Activated gamma-delta T cell (primary cell): ENCODE measurements at regions not wholly inside any gene's neighbourhood (a gene's known extent, or its start where the extent isn't known, plus 50 kb on each side); places are given as distances from the start of the nearest gene placed in this dataset.
A peak's percentile ranks its signal among the peaks of the same experiment; 100 is the strongest.

ENCODE experiments used
- DNase-seq: peaks from one replicate; lab custom pipeline; 2025; lab: John Stamatoyannopoulos, UW

DNA sequence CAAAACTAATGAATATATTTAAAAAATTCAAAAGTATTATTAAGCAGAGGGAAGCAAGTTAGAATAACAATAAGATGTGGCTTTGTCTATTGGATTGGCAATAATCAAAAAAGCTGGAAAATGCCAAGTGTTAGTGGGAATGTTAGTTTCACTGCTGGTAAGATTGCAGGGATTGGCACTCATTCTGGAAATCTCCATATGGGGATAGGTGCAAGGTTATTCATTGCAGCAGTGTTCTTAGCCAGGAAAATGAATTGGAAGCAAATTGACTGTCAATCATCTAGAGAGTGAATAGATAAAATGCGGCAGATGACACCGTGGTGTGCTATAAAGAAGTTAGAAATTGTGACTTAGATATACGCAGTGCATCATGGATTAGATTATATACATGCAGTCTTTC lies 1615.5 kb upstream of the PCDH7 start:
- DNase-seq = no peak

DNA sequence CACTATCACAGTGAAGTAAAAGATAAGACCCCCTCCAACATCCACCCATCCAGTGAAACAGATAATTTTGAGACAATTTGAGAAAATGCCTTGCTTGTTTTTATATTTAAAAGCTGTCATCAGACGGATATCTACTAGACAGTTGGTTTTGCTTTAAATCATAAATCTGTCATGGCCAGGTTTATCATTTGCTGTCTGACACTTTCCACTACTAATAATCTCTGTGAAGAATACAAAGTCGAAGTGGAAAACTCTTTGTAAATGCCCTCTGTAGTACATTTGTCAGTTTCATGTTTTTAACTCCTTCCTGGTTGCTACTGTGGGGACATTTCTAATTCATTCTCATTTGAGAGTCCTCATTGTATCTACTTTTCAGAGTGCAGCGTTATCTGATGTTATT lies 1606.2 kb upstream of the PCDH7 start:
- no peak for DNase-seq

DNA sequence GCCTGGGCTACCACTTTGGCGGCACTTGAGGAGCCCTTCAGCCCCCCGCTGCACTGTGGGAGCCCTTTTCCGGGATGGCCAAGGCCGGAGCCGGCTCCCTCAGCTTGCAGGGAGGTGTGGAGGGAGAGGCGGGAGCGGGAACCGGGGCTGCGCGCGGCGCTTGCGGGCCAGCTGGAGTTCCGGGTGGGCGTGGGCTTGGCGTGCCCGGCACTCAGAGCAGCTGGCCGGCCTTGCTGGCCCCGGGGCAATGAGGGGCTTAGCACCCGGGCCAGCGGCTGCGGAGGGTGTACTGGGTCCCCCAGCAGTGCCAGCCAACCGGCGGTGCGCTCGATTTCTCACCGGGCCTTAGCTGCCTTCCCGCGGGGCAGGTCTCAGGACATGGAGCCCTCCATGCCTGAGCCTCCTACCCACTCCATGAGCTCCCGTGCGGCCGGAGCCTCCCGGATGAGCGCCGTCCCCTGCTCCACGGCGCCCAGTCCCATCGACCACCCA lies 1602.9 kb upstream of the PCDH7 start:
- peak; percentile 7 for DNase-seq

DNA sequence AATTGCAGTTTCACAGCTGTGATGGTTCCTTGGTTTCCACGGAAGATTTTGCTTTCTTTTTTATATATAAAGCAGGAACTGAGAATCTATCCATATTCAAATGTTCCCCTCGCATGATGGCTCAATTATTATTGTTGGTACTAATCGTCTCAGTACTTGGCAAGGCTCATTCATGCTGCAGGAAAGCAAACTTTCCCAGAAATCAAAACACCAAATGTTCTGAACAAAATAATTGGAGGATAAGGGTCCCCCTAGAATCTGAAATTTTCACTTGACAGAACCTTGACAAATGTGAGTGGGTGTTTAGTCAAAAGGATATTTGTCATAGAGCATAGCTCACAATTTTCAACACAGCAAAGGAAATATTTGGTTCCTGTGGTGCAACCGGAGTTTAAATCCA lies 1598.6 kb upstream of the PCDH7 start:
- no peak for DNase-seq

DNA sequence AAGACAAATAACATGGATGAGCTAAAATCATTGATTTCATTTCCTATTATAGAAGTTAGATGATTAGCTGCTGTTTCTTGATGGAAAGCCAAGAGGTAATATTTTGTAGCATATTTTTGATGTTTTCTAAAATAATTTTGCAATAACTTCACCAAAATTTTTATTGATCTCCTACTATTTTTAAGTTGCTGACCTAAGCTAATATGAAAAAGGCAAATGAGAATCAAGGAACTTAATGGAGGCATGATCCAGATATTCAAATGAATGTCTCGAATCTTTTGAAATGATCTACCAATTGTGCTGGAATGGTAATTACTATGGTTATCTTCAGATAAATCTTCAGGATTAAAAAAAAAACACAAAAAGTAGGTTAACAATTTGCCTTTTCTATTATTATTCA lies 1591.4 kb upstream of the PCDH7 start:
- no peak for DNase-seq

DNA sequence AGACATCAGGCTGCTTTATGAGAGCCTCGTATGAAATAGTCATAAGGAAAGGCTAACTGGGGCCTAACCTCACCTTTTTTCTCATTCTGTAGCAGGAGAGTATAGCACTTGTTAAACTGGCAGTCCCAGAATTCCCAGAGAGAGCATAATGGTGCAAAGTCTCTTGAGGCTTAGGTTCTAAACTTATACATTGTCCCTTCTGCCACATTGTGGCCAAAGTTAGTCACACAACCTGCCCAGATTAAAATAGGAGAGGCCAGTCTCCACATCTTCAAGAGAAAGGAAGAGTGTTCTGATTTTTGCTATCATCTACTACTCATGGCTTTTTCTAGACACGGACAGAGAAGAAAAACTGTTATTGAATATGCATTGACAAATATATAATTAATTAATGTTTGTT lies 1588.9 kb upstream of the PCDH7 start:
- DNase-seq = no peak

DNA sequence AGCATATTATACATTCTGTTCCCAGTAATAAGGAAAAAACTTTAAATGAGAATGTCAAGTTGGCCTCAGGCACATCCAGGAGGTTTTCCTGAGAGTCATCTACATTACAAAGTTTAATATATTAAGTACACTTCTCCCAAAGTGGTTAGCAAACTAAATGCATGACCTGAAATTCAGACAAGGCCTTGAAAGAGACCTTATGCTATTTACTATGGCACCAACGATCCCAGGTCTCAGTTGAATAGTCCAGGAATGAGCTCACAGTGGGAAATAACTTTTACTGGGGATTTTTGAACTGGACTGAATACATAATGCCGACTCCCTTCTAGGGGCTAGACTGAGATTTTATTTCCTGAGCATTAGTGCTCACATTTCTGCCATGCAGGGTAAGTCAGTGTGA lies 1577.5 kb upstream of the PCDH7 start:
- DNase-seq = no peak

DNA sequence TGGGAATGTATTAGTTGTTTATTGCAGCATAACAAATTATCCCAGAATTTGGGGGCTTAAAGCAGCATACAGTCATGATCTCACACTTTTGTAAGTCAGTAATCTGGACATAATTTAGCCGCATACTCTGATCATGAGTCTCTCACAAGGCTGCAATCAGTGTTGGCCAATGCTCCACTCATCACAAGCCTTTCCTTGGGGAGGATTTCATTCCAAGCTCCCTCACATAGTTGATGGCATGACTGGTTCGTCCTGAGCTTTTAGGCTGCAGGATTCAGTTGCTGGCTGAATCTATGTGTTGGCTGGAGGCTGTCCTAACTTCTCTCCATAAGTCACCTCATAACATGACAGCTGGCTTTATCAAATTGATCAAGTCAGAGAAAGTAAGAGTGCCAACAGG lies 1568.6 kb upstream of the PCDH7 start:
- no peak for DNase-seq

DNA sequence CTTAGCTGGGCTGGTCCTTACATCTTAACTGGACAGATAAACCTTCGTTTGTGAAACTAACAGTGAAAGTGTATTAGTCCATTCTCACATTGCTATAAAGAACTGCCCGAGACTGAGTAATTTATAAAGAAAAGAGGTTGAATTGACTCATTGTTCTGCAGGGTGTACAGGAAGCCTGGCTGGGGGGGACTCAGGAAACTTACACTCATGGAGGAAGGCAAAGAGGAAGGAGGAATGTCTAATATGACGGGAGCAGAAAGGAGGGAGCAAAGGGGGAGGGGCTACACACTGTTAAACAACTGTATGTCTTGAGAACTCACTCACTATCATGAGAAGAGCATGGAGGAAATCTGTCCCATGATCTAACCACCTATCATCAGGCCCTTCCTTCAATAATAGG lies 1566.5 kb upstream of the PCDH7 start:
- DNase-seq = no peak

DNA sequence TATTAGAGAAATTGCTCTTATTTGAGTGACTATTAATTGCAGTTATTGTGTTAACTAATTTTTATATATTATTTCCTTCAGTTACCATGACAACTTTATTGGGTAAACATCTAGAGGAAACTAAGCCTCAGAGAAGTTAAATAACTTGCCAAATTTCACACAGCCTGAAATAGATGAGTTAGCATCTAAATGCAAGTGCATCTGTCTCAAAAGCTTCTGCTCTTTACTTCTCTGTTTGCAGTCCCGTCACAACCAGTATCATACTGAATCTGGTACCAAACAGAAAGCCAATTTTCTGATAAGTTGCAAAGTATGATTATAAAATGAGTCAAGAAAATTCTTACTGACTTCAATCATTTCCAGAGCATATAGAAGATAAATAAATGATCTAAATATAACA lies 1544.9 kb upstream of the PCDH7 start:
- DNase-seq = no peak

DNA sequence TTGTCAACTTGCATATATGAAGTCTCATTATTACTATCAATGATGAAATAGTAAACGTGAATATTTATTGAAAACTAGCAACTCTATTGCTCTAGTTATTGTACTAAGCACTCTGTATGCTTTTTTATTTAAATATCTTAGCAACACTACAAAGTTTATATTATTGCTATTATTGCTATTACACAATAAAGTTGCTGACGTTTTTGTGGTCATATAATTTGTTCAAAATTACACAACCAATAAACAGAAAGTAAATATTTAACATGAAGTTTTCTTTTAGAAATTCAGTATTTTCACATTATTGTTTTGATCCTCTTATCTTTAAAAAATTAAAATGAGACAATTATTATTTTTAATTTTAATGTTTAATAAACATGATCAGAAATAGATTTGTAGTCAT lies 1521.1 kb upstream of the PCDH7 start:
- no peak for DNase-seq

DNA sequence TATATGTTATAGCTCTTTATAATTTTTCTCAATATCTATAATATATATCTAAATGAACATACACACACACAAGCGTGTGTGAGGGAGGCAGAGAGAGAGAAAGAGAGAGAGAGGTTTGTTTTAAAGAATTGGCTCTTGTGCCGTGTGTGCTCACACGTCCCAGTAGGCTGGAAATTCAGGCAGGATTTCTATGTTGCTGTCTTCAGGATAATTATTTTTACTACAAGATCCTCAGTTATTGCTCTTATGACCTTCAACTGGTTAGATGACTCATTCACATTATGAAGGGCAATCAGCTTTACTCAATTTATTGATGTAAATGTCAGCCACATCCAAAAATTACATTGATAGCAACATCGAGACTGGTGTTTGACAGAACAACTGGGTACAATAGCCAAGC lies 1520.7 kb upstream of the PCDH7 start:
- no peak for DNase-seq

DNA sequence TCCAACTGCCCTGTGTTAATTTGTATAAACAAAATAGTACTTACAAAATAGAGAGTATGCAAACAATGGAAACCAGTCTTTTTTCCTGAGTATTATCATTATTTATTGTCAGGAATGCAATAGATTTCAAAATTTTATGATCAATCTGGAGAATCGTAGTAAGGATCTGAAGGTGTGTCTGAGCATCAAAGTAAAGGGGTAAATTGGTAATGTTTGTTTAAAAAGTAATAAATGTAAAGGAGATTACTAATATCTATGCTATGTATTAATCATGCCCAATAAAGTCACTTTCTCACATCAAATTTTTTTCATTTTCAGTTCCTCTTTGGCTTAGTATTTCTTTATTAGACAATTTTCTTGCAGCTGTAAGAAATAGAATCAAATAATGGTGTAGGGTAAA lies 1507.1 kb upstream of the PCDH7 start:
- DNase-seq = no peak

DNA sequence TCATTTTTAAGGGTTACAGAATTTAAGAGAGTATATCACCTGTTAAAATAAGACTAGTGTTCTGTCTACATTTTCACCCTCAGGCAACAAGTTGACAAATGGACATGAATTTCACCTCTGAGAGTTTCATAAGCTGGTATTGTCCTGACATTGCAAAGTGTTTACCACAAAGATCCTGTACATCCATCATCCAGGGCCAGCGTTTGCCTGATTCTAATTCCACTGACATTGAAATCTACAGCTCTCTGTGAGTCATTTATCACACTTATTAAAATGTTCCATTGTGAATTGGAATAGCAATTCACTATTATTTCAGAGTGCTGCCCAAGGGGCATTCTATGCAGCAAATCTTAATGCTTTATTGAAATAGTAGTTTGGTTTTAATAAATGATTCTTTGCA lies 1499.4 kb upstream of the PCDH7 start:
- no peak for DNase-seq

DNA sequence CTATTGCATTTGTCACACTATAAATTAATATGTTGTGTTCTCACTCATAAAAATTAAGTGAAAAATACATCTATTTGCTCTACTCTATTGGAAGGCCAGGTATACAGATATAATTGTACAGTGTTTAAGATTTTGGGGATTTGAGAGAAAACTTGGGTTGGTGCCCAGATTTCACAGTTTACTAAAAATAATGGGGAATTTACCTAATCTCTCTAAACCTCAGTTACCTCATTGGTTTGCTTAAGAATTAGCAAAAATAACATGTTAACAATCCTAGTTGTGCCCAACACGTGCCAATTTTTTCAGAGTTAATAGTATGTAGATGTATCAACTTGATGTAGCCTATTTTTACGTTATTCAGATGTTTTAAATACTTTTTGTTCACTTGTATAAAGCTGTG lies 1495.3 kb upstream of the PCDH7 start:
- no peak for DNase-seq

DNA sequence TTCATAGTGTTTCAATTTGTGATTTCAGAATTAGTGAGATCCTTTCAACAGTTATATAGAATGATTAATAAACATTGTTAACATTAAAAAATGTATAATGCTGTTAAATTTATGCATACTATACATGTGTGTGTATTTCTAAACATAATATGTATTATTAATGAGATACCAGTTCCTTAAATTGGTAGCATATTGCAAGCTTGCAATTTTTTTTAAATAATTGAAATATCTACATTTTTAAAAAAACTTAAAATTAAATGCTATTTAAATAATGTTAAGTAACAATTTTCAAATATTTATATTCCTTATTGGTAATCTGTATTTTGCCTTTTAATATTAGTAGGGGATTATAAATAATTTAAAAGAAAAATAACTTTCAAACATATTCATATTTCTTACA lies 1479.5 kb upstream of the PCDH7 start:
- no peak for DNase-seq

DNA sequence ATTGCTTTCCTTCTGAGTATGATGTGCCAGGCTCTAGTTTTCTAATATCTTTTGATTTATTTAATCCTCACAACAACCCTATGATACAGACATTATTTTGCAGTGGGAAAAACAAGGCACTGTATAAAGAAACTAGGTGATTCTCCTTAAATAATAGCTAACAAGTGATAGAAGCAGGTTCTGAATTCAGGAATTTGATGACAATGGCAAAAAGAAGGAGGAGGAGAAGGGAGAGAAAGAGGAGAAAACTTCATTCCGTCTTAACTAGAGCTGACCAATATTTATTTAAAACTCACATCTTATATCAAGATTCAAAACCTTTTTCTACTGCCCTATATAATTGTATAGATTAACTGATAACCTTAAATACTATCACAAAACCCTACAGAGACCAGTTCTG lies 1477.1 kb upstream of the PCDH7 start:
- DNase-seq = no peak

DNA sequence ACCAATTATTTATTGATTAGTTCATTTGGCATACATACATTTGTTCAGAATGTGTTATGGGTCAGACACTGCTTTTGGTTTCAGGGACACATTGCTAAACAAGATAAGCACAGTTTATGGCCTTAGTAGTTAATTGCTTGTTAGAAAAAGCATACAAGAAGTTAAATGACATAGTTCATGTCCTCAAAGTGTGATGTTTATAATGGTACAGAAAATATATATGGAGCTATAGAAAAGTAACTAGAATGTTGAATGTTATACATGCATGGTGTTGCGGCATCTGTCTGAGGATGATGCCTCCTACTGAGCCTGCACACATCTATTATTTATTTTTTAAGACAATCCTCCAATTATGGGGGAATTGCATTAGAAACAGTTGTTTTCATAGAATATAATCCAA lies 1476.3 kb upstream of the PCDH7 start:
- DNase-seq = no peak

DNA sequence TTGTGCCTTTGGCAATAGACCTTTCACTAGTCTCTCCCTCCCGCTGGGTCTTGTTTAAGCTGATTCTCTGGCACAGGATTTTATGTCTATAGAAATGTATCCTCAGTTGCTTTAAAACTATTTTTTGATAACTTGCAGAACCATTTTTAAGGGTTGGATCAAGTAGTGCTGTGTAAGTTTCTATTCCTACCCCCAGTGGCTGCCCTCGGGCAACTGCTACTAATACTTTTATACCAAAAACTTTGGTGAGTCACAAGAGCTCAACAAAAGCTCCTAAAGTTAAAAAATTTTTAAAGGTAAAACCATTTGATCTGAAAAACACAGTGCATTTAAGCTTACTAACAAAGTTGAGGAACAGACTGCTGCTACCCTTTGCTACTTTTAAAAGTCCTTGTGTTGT lies 1460.6 kb upstream of the PCDH7 start:
- DNase-seq = no peak

DNA sequence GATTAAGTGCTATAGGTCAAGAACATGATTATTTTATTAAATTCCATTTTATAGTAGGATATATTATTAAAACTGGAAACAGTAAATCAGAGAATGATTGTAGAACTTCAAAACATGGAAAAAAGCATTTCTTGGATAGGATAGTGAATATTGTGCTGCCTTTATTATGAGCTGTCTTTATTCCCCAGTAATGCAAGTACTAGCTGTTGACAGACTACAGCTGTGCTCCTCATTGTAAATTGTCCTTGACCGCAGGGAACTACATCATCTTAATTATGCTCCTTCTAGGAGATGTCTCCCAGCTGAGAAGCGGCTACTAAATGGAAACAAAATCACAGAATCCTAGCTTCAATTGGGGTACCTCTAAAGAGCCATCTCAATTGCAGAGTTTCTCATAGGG lies 1457.2 kb upstream of the PCDH7 start:
- DNase-seq = no peak

DNA sequence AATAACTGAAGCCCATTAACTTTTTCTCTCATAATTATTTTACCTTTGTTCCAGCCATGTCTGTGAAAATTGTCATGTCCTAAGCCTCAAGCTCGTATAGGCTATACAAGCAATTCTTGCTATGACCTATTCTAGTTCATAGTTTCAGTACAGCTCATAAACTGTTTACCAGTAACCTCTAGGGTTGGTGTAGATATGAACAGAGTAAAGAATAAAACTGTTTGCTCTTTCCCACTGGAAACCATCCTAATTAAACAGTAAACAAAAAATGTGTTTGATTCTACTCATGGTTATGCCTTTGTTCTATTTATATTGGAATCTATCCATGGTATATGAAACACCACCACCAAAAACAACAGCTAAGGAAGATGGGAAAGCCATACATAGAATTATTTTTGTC lies 1444.0 kb upstream of the PCDH7 start:
- no peak for DNase-seq

DNA sequence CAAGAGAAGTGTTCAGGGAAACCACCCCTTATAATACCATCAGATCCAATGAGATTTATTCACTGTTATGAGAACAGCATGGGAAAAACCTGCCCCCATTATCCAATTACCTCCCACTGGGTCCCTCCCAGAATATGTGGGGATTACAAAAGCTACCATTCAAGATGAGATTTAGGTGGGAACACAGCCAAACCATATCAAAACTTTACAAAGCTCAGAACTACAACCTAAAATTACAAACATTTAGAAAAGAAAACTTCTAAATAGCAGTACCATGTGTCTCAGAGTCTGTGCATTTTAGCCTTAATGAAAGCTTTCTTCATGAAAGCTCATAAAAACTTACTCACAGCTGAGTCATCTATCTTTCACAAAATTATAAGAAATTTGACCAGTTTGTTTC lies 1442.8 kb upstream of the PCDH7 start:
- no peak for DNase-seq

DNA sequence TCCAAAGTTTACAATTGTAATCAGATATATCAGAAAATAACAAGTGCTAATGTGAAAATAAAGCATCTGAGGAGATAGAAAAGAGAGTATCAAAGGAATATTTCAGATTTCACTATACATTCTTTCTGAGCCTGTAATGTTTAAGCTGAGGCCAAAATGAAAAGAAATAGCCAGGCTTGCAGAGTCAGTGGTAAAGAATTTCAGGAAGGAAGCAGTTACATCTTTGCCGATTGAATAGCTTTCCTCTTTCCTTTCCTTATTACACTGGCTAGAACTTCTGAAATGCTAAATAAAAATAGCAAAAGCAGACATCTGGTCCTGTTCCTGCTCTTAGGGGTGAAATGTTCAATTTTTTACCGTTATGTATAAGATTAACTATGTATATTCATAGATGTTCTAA lies 1441.6 kb upstream of the PCDH7 start:
- DNase-seq = no peak

DNA sequence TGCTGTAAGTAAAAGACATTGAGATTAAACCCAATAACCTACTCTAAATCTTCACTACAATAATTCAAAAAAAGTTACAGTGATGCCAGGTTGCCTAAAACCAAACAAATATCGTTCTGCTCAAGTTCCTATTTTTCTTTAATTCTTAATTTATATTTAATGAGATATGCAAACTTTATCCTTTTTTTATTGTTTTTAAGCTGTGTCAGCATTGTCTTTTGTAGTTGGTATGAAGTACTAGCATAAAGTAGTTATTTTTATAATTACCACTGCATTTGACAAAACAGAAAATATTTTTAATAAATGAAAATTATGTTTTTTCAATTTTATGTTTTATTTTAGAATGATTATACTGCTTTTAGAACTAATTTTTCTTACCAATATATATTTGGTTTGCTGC lies 1431.1 kb upstream of the PCDH7 start:
- DNase-seq = no peak

DNA sequence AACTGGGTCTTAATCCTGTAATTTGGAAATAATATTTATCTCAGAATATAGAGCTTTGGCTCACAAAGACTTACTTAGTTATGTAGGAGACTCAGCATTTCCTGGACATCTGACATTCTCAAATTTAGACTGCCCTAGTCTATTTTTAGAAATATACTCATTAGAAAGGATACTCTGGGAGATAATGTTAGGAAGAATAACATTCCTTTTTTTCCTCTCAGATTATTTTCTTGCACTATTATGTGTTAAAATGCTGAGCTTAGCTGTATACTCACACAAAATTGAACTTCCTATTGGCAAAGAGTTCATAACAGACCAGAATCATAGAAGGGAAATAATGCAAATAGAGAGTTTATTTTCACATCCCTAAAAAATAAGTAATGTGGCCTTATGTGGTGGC lies 1424.9 kb upstream of the PCDH7 start:
- no peak for DNase-seq
